D721Med (cell line): ENCODE measurements at regions not wholly inside any gene's neighbourhood (a gene's known extent, or its start where the extent isn't known, plus 50 kb on each side); places are given as distances from the start of the nearest gene placed in this dataset.

Experiments
- DNase-seq: peaks from one replicate; pipeline ENCODE4 v3.0.0; 2011; ENCODE audit warnings: low spot score; ENCODE audit not compliant: insufficient read length
- FAIRE-seq: peaks from 2 replicates; lab custom pipeline; 2011; peaks lifted over from hg19 to GRCh38; lab: Jason Lieb, UNC
- TF ChIP-seq, protein P1 (sequence below): IDR thresholded peaks from 2 replicates; pipeline ENCODE4 v1.5.1; 2012; ENCODE audit warnings: mild to moderate bottlenecking, control low read depth; ENCODE audit not compliant: insufficient read depth; ENCODE audit errors: missing control alignments

DNA sequence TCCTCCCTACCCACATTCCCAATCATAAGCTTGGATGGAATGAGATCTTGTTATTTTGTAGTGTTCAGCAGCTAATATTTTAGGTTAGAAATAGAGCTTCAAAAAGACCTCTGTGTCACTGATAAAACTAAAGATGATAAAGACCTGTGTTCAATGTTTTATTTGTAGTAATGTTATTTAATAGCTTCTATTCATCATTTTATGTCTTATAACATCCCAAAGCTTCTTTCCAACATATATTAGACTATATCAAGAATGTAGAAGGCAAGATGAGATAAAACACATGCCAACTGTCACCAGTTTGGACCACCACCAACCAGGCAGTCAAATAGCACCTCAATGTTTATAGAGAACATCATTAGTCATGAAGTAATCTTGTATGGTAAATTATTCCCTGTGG lies 409.5 kb upstream of the ITGA1 start:
- TF ChIP-seq, protein P1, sequence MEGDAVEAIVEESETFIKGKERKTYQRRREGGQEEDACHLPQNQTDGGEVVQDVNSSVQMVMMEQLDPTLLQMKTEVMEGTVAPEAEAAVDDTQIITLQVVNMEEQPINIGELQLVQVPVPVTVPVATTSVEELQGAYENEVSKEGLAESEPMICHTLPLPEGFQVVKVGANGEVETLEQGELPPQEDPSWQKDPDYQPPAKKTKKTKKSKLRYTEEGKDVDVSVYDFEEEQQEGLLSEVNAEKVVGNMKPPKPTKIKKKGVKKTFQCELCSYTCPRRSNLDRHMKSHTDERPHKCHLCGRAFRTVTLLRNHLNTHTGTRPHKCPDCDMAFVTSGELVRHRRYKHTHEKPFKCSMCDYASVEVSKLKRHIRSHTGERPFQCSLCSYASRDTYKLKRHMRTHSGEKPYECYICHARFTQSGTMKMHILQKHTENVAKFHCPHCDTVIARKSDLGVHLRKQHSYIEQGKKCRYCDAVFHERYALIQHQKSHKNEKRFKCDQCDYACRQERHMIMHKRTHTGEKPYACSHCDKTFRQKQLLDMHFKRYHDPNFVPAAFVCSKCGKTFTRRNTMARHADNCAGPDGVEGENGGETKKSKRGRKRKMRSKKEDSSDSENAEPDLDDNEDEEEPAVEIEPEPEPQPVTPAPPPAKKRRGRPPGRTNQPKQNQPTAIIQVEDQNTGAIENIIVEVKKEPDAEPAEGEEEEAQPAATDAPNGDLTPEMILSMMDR: no peak
- no peak for DNase-seq
- FAIRE-seq: no peak

DNA sequence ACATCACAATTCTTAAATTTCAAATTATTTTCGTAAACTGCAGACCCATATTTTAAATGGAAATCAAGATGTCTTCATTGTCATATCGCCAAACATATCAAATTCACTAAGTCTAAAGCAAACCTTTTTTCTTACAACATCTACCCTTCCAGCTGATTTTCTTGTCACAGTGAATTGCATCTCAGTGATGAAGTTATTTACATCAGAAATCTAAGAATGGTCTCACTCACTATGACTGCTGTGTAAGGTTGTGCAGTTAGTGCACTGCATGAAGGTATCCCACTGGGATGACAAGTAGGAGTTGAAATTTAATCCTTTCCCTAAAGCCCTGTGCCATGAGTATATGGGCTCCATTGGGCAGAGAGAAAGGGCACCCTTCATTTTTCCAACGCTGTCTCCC lies 399.4 kb upstream of the ITGA1 start:
- TF ChIP-seq, protein P1: no peak
- FAIRE-seq (no peak), DNase-seq (no peak)

DNA sequence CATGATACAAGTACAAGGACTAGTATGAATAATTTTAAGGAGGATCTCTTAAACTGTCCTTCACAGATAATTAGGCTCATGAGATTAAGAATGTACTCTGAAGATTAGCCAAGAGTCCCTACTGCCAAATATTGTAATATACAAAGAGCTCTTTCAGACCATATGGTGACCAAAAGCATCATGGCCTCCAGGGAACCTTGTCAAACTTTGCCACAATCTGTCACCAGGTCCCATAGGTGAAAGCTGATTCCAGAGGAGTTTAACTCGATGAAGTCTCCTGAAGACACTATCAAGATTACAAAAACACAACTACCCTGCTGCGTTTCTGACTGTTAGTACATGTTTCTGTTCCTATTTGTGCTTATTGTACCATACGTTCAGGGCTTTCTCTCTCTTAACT lies 395.4 kb upstream of the ITGA1 start:
- DNase-seq (no peak), FAIRE-seq (peak; percentile 99)
- TF ChIP-seq, protein P1: no peak

DNA sequence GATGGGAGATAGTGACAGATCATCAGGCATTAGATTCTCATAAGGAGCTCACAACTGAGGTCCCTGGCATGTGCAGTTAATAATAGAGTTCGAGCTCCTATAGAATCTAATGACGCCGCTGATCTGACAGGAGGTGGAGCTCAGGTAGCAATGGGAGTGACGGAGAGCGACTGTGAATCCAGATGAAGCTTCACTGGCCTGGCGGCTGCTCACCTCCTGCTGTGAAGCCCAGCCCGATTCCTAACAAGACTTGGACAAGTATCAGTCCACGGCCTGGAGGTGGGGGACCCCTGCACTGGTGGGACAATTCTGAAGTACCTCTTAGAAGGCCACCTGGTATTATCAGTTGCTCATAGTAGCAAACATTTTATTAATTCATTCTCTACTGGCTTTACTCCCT lies 377.9 kb upstream of the ITGA1 start:
- FAIRE-seq: no peak
- DNase-seq: no peak
- TF ChIP-seq, protein P1: no peak

DNA sequence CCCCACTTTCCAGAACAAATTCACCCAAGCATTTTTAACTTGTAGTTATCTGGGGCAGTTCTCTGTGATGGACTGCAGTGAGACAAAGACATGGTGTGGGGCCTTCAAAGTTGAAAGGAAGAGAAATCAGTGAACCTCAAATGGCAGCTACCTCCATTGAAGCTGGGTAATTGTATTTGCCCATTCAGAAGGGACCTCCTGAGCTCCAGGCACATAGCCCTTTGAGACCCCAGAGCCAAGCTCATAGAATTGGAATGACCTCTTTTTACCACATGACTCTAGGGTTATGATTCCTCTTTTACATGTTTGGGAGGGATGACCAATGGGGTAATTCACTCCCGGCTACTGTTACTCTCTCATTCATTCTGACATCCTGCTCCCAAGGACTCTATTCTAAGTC lies 368.4 kb upstream of the ITGA1 start:
- FAIRE-seq: no peak

DNA sequence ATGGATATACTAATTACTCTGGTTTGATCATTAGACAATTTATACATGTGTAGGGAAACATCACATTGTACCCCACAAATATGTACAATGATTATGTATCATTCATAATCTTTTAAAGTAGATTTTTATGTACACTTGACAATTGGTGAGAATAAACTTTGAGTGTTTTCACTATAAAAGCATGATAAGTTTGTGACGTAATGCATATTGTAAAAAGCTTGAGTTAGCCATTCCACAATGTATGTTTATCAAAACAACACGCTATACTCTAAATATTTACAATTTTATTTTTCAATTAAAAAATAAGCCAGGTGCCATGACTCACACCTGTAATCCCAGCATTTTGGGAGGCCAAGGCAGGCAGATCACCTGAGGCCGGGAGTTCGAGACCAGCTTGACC lies 360.1 kb upstream of the ITGA1 start:
- DNase-seq (no peak), FAIRE-seq (peak; percentile 29)
- TF ChIP-seq, protein P1: no peak

More for the DNA sequence above, 368.4 kb upstream of the ITGA1 start:
- TF ChIP-seq, protein P1: no peak
- DNase-seq: no peak

DNA sequence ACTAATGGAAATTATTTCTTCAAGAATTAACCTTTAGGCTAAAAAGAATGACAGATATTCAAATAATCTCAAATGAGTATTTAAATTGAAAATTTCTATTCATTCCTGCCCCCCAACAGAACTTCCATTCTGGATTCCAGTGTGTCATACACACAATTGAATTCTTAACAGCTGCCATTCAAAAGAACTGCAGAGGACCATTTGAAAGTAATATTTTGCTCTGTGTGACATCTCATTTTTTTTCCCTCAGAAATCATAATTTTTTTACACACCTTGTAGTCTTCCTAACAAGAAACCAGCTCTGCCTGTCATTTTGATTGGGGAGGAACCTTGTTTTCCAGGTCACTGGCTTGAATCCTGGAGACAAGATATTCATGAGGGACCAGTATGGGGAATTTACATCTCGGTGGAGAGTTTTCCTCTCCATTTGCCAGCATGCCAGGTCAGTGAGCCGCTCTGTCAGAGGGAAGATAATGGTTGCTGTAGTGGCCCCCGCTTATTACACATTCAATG lies 358.7 kb upstream of the ITGA1 start:
- DNase-seq (no peak), FAIRE-seq (no peak)
- TF ChIP-seq, protein P1: no peak
